Hematopoietic multipotent progenitor cell (in vitro differentiated cells): ENCODE measurements at regions not wholly inside any gene's neighbourhood (a gene's known extent, or its start where the extent isn't known, plus 50 kb on each side); places are given as distances from the start of the nearest gene placed in this dataset.

Experiments used
- DNase-seq, 3 donors: peaks; one replicate each; pipeline ENCODE4 v3.0.0-alpha.2; 2011 to 2015; ENCODE audit warnings: low read depth in 2 of 3, low spot score in 2 of 3

GRCh38 chr6:126419901-126420300 lies 80.0 kb downstream of the CENPW start:
- DNase-seq: no peak

- DNase-seq: no peak
Measured at GRCh38 chr6:126422912-126423311, 83.0 kb downstream of the CENPW start.

GRCh38 chr6:126427713-126428112 lies 87.8 kb downstream of the CENPW start:
- no peak for DNase-seq

GRCh38 chr6:126429866-126430265 lies 90.0 kb downstream of the CENPW start:
- DNase-seq: no peak

GRCh38 chr6:126432564-126432963 lies 92.6 kb downstream of the CENPW start:
- no peak for DNase-seq

- no peak for DNase-seq
Measured at GRCh38 chr6:126433927-126434326, 94.0 kb downstream of the CENPW start.

- DNase-seq: no peak
Measured at GRCh38 chr6:126437205-126437604, 97.3 kb downstream of the CENPW start.

DNA sequence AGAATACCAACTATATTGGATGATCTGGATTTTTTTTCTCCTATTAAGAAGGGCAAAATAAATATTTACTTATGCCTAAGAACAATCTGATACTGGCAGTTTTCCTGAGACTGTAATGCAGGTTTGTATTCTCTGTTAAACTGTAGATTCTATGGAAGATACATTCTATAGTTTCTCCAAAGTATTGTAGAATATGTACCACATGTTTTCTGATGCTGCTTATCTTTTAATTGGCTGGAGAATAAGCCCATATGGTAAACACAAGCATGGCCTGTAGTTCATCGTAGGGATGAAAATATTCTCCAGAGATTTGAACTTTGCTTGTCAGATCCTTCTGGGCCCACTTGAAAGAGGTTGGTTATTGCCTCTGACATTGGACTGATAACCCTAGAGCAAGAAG lies 99.1 kb downstream of the CENPW start:
- DNase-seq: no peak

DNA sequence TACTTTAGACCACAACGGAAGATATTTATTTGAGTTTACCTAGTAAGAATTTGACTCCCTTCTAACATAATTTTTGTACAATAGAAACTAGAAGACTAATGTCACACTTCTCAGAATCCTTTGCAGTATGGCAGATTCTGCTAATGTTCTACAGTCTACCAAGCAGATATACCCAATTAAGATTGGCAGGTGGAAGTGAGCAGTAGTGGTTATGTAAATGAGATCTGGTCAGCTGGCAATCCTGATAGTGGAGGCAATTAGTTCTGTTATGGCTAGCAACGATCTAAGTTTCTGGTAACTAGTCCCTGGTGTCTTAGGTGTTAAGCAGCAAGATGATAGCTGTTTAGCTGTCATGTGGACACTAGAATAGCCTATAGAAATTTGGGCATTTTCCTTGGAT lies 101.0 kb downstream of the CENPW start:
- no peak for DNase-seq

GRCh38 chr6:126444659-126445273 lies 104.9 kb downstream of the CENPW start:
- no peak for DNase-seq

DNA sequence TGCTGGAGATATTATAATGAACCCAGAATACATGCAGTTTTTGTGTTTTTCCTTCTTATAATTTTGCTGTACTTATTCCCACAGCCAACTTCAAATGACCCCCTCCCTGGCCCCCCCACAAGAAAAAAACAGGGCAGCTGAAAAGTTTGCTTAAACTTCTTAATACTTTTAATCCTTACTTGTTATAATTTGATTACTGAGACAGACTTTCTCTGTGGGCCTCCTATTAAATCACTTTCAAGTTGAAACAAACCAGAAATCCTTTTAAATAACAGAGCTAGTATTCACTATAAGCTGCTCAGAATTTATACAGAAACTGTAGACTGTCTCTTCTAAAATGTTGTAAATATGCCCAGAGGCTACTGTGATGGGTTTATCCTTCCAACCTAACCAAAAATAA lies 106.3 kb downstream of the CENPW start:
- DNase-seq: no peak

DNA sequence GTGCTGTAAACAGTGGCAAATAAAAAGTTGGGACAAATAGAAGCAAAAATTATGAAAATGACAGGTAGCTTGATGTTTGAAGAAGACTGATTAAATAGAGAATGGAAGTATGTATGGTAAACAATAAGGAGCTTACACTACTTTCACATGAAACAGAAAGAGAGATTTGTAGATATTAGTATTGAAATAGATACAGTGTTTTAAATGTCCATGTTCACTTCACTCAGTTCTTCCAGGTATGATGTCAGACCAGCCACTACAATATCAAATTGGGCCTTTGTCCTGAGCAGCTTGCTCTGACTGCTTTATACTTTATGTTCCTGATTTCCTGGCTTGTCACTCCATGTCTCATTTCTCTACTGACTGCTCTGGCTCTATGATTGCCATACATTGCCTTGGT lies 107.5 kb downstream of the CENPW start:
- DNase-seq: no peak

DNA sequence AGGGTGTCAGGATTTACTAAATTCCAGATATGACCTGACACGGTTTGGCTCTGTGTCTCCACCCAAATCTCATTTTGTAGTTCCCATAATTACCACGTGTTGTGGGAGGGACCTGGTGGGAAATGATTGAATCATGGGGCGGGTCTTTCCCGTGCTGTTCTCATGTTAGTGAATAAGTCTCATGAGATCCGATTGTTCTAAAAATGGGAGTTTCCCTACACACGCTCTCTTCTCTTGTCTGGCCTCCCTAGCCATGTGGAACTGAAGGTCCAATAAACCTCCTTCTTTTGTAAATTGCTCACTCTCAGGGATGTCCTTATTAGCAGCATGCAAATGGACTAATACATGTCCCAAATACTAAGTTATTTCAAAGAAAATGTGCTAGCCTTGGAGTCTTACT lies 121.1 kb downstream of the CENPW start:
- no peak for DNase-seq

GRCh38 chr6:126464245-126464644 lies 124.3 kb downstream of the CENPW start:
- DNase-seq: no peak

GRCh38 chr6:126475449-126475848 lies 135.5 kb downstream of the CENPW start:
- DNase-seq: no peak

DNA sequence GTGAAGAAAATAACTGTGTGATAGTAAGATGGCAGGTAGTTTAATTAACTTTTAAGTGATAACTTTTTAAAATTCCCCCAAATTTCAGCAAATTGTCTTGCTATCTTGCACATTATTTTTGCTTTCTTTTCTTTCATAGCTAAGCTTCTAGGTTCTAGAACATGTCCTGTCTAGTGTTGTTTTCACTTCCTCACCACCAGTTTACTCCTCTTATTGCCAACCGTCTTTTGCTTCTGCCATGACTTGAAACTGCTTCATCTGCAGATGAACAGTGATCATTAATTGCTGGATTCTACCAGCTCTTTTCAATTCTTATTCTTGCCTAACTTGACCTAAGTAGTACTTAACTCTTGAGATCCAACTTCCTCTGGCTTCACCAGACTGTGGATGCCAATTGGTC lies 137.8 kb downstream of the CENPW start:
- DNase-seq: no peak

GRCh38 chr6:126480268-126480667 lies 140.4 kb downstream of the CENPW start:
- no peak for DNase-seq

DNA sequence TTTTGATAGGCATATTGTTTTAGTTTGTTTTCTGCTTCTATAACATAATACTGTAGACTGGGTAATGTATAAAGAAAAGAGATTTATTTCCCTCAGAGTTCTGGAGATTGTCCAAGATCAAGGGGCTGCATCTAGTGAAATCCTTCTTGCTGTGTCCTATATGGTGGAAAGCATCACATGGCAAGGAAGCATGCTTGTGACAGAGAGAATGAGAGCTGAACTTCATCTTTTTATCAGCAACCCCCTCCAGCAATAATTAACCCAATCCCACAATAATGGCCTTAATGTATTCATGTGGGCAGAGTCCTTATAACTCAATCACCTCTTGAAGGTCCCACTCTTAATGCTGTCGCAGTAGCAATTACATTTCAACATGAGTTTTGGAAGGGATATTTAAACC lies 141.4 kb downstream of the CENPW start:
- DNase-seq: no peak

GRCh38 chr6:126504792-126505191 lies 164.9 kb downstream of the CENPW start:
- no peak for DNase-seq

DNA sequence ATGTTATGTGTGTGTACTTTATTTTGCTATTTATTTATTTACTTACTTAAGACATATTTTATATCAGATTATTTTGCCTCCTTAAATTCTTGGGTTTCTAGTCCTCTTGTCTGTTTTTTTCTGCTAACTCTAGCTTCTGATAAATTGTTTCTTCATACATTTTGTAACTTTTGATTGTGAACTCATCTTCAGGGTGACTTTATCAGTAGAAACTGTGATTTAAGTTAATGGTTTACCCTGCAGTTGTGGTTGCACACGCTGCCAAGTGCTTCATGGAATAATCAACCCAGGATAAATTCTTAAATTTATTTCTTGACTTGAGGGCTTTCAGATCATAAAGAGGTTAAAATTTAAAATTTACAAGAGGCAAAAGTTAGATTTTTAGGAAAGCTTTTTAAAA lies 173.3 kb downstream of the CENPW start:
- no peak for DNase-seq

- no peak for DNase-seq
Measured at GRCh38 chr6:126516411-126516810, 176.5 kb downstream of the CENPW start.

GRCh38 chr6:126524811-126525326 lies 185.0 kb downstream of the CENPW start:
- DNase-seq: no peak

DNA sequence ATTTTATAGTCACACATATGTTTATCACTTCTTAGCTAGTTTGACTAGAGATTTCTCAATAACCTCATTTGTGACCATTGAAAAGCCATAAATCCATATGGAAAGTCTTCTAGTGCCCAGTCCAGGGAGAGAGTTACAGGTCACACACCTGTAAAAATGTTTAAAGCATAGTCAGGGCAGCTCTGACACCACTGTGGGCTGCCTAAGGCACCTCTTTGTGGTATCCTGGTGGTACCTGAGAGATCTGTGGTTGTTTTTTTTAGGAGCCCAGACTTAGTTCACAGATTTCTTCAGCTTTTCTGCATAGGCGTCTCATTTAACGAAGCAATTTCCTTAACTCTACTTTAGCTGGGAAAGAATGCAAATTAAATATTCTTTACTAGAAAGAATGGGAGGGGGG lies 186.6 kb downstream of the CENPW start:
- DNase-seq: no peak
